HG03196 (cell line): ENCODE measurements at regions not wholly inside any gene's neighbourhood (a gene's known extent, or its start where the extent isn't known, plus 50 kb on each side); places are given as distances from the start of the nearest gene placed in this dataset.

Experiments
- ATAC-seq: cut with Tn5 transposase; IDR thresholded peaks from one replicate; pipeline ENCODE4 v1.9.1; 2021; ENCODE audit not compliant: unreplicated experiment

- ATAC-seq, result no peak
These were observed 349.3 kb upstream of the SALL3 start for GRCh38 chr18:78630356-78630755.

- no peak for ATAC-seq
These were observed 348.6 kb upstream of the SALL3 start for GRCh38 chr18:78630981-78631510.

- no peak for ATAC-seq
These were observed 347.5 kb upstream of the SALL3 start for GRCh38 chr18:78632111-78632541.

- ATAC-seq, result no peak
These were observed 345.4 kb upstream of the SALL3 start for GRCh38 chr18:78634061-78634696.

GRCh38 chr18:78635093-78635800, 344.4 kb upstream of the SALL3 start:
- no peak for ATAC-seq

GRCh38 chr18:78636260-78636659, 343.4 kb upstream of the SALL3 start:
- no peak for ATAC-seq

- ATAC-seq, result no peak
These were observed 341.9 kb upstream of the SALL3 start for GRCh38 chr18:78637442-78638402.

GRCh38 chr18:78639006-78639950, 340.3 kb upstream of the SALL3 start:
- no peak for ATAC-seq

GRCh38 chr18:78640246-78640995, 339.2 kb upstream of the SALL3 start:
- ATAC-seq, result no peak

GRCh38 chr18:78641689-78642231, 337.9 kb upstream of the SALL3 start:
- ATAC-seq, result no peak

- no peak for ATAC-seq
These were observed 337.2 kb upstream of the SALL3 start for GRCh38 chr18:78642296-78642951.

- no peak for ATAC-seq
These were observed 336.6 kb upstream of the SALL3 start for GRCh38 chr18:78643004-78643403.

- no peak for ATAC-seq
These were observed 335.6 kb upstream of the SALL3 start for GRCh38 chr18:78643981-78644380.

GRCh38 chr18:78645216-78645615, 334.4 kb upstream of the SALL3 start:
- no peak for ATAC-seq

- no peak for ATAC-seq
These were observed 332.6 kb upstream of the SALL3 start for GRCh38 chr18:78647018-78647417.

GRCh38 chr18:78649421-78649820, 330.2 kb upstream of the SALL3 start:
- no peak for ATAC-seq

GRCh38 chr18:78650926-78651325, 328.7 kb upstream of the SALL3 start:
- no peak for ATAC-seq

- no peak for ATAC-seq
These were observed 327.5 kb upstream of the SALL3 start for GRCh38 chr18:78652001-78652545.
